ENCODE measurements at regions not wholly inside any gene's neighbourhood (a gene's known extent, or its start where the extent isn't known, plus 50 kb on each side); places are given as distances from the start of the nearest gene placed in this dataset.

DNA sequence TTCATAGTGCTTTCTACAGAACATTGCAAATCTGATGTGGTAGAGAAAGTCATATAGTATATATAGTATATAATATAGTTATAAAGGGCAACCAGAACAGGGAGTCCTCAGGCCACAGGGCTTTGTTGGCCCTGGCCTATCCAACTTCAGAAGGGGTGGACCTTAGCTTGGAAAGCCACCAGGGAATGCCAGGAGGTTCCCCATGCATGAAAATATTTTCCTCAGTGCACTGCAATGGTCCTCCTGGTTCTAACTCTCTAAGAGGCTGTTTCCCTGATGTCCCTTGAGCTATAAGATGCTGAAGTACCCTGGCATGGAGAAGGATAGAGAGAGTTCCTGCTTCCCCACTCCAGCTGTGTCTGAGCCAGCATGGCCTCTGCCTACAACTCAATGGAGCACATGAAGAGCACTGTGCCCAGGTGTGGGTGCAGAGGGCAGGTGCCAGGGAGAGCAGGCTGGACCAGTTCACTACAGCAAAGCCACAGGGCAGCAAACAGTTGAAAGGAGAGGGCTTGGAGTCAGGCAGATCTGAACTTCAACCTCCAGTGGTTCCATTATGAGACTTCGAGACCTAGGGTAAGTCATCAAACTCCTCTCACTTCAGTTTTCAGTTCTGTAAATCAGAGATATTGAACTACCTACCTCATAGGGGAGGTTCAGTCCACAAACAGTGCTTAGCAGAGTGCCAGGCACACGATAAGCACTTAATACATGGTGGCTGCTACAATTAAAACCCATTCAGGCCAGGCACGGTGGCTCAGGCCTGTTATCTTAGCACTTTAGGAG lies 183.1 kb downstream of the SALL1 start:
- DNase-seq (ENCODE audit: low read depth, low spot score), result no peak

GRCh38 chr16:50964491-50964890 lies 186.6 kb downstream of the SALL1 start:
- DNase-seq (ENCODE audit: low read depth, low spot score), result no peak
- H3K27ac ChIP-seq, result no peak overlapping the region

More for the DNA sequence above, 183.1 kb downstream of the SALL1 start:
- H3K27ac ChIP-seq, result no peak overlapping the region

- no peak for DNase-seq (ENCODE audit: low read depth, low spot score)
- H3K27ac ChIP-seq, result no peak overlapping the region
These were observed 189.1 kb downstream of the SALL1 start for GRCh38 chr16:50961952-50962351.

- no peak for DNase-seq (ENCODE audit: low read depth, low spot score)
- H3K27ac ChIP-seq, result no peak overlapping the region
These were observed 190.4 kb downstream of the SALL1 start for GRCh38 chr16:50960517-50961202.

DNA sequence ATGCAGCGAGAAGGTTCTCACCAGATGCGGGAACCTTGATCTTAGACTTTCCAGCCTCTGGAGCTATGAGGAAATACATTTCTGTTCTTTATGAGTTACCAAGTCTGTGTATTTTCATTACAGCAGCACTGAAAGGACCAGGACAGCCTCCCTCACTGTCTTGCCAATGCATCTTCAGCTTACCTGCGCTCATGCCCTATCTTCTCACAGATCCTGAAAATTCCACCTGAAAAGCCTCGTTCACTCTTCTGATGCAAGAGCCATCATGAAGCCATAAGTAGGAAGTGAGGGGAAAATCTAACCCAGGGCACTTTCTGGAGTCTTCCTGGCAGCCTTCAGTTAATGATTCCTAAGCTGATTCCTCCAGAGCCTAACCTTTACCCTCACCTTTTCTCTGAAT lies 194.0 kb downstream of the SALL1 start:
- DNase-seq (ENCODE audit: low read depth, low spot score), result no peak
- H3K27ac ChIP-seq, result no peak overlapping the region

GRCh38 chr16:50956637-50957036 lies 194.4 kb downstream of the SALL1 start:
- no peak overlapping the region for H3K27ac ChIP-seq

DNA sequence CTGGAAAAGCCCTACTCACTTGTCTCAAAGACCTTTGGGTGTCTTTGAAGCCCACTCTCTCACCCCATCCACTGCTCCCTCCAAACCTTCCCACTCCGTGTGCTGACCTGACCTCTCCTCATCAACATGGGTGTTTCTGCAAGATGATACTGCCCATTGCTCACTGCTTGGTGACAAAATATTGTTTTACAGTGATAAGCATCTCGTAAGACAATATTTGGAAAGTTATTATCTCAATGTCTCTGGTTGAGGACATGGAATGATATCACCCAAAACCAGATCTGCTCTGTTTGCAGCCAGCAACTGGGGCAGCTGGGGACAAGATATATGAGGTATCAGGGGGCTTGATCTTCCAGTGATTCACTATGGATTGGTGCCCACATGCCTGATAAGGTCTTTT lies 195.8 kb downstream of the SALL1 start:
- no peak for DNase-seq (ENCODE audit: low read depth, low spot score)
- H3K27ac ChIP-seq, result no peak overlapping the region

More at GRCh38 chr16:50956637-50957036, 194.4 kb downstream of the SALL1 start:
- DNase-seq (ENCODE audit: low read depth, low spot score), result no peak

DNA sequence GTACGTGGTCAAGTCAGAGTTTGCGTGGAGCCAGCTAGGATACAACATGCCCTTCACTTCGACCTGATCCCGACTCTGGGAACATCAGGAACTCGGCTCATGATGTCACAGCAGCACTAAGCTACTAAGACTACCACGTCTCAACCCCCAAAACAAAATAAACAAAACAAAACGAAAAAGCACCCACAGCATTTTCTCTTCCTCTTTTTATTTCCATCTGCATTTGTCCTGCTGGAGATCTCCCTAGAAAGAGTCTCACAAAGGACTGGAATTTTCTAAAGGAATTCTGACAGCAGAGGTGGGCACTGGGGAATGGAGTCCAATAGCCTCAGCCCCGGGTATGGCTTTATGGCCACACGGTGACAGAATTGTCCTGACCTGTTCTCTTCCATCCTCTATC lies 196.6 kb downstream of the SALL1 start:
- H3K27ac ChIP-seq, result no peak overlapping the region
- DNase-seq (ENCODE audit: low read depth, low spot score), result no peak

DNA sequence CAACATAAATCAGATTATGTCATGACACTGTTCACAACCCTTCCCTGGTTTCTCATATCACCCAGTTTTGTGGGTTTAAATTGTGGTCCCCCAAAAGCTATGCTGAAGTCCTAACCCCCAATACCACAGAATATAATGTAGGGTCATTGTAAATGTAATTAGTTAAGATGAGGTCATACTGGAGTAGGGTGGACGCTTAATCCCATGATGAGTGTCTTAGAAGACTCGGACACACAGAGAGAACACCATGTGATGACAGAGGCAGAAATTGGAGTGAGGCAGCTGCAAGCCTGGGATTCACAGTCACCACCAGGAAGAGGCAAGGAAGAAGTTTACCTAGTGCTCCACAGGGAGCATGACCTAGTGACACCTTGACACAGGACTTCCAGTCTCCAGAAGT lies 197.8 kb downstream of the SALL1 start:
- DNase-seq (ENCODE audit: low read depth, low spot score), result no peak
- no peak overlapping the region for H3K27ac ChIP-seq

GRCh38 chr16:50950955-50951354 lies 200.1 kb downstream of the SALL1 start:
- DNase-seq (ENCODE audit: low read depth, low spot score), result no peak
- no peak overlapping the region for H3K27ac ChIP-seq

DNA sequence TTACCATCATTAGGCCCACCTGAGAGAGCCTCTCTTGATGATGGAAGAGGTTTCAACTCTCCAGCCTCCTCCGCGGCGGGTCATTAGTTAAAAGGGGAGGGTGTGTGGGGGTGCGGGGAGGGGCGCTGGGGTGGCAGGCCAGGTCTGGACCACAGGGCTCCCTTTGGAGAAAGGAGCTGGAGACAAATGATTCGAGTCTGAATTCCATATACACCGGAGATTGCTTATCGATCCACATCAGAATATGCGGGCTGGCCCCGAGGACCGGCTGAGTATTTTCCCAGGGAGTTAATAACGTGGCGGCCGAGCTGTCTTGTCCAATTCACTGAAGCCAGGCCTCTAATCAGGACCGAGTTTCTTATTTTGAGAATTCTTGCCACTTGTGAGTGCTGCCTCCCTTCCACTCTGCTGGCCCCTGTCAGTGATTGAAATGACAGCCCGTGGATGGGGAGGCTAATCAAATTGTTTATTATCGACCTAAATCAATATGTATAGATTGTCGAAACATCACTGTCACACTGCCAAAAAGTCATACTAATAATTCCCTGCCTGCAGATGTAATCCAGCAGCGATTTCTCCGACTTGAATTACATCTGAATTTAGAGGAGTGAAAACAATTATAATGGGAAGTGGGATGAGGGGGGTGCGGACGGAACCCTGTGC lies 202.7 kb downstream of the SALL1 start:
- no peak overlapping the region for H3K27ac ChIP-seq
- DNase-seq (ENCODE audit: low read depth, low spot score), result no peak

DNA sequence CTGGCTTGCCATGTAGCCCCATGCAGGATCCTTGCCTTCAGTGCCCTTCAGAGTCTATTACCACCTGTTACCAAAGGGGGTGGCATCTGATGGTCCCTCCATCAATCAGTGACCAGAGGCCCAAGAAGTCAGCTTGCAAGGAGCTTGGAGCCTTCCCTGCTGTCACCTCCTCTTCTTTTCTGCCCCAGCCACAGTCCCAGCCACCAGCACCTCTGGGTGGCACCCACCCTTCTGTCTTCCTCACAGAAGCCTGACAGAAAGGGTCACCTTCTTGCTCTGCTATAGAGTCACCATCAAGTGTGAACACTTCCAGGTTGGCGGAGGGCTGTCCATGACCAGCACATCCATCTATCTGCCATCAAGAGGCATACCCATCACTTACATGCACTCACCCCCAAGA lies 203.2 kb downstream of the SALL1 start:
- no peak overlapping the region for H3K27ac ChIP-seq
- no peak for DNase-seq (ENCODE audit: low read depth, low spot score)

- DNase-seq (ENCODE audit: low read depth, low spot score), result no peak
- no peak overlapping the region for H3K27ac ChIP-seq
These were observed 204.5 kb downstream of the SALL1 start for GRCh38 chr16:50946606-50947005.

GRCh38 chr16:50946098-50946497 lies 204.2 kb downstream of the CYLD start:
- DNase-seq (ENCODE audit: low read depth, low spot score), result no peak
- no peak overlapping the region for H3K27ac ChIP-seq

- no peak for DNase-seq (ENCODE audit: low read depth, low spot score)
- no peak overlapping the region for H3K27ac ChIP-seq
These were observed 203.3 kb downstream of the CYLD start for GRCh38 chr16:50945171-50945570.

DNA sequence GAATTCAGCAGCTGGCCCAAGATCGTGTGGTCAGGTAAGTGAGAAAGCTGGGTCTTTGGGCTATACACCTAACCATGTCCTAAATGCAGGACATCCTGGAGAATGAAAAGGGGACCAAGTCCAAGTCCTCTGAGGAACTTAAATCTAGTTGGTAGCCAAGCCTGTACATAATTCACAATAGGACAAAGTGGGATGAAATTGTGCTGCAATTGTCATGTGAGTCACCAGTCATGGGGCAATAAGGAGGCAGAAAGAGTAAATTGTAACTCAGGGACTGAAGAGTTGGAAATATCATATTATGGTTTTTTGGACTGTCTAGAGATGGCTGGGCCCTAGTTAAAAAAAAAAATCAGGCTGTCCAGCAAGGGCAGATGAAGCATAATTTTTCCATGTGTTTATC lies 202.6 kb downstream of the CYLD start:
- no peak for DNase-seq (ENCODE audit: low read depth, low spot score)
- no peak overlapping the region for H3K27ac ChIP-seq

- H3K27ac ChIP-seq, result no peak overlapping the region
- no peak for DNase-seq (ENCODE audit: low read depth, low spot score)
These were observed 202.1 kb downstream of the CYLD start for GRCh38 chr16:50944033-50944432.

- H3K27ac ChIP-seq, result no peak overlapping the region
- DNase-seq (ENCODE audit: low read depth, low spot score), result no peak
These were observed 200.3 kb downstream of the CYLD start for GRCh38 chr16:50942143-50942542.

DNA sequence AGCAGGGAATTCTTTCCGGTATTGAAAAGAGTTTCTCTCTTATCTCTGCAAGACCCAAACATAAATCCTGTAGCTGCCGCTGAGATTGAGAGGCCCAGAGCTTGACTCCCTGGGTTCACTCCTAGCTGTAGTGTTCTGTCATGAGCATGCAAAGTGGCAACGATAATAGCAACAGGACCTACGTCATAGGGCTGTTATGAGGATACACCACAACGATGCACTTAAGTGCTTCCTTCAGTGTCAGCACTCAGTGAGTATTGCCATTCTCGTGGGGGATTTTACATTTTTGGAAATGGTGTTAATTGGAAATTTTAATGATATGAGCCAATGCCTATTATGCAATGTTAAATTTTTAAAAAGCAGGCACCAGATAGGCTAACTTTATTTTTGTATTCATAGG lies 199.8 kb downstream of the CYLD start:
- no peak for DNase-seq (ENCODE audit: low read depth, low spot score)
- no peak overlapping the region for H3K27ac ChIP-seq

GRCh38 chr16:50940275-50940854 lies 198.5 kb downstream of the CYLD start:
- no peak overlapping the region for H3K27ac ChIP-seq
- DNase-seq (ENCODE audit: low read depth, low spot score), result no peak

- H3K27ac ChIP-seq, result no peak overlapping the region
- DNase-seq (ENCODE audit: low read depth, low spot score), result no peak
These were observed 197.5 kb downstream of the CYLD start for GRCh38 chr16:50939356-50939755.
